ENCODE measurements at regions not wholly inside any gene's neighbourhood (a gene's known extent, or its start where the extent isn't known, plus 50 kb on each side); places are given as distances from the start of the nearest gene placed in this dataset.

DNA sequence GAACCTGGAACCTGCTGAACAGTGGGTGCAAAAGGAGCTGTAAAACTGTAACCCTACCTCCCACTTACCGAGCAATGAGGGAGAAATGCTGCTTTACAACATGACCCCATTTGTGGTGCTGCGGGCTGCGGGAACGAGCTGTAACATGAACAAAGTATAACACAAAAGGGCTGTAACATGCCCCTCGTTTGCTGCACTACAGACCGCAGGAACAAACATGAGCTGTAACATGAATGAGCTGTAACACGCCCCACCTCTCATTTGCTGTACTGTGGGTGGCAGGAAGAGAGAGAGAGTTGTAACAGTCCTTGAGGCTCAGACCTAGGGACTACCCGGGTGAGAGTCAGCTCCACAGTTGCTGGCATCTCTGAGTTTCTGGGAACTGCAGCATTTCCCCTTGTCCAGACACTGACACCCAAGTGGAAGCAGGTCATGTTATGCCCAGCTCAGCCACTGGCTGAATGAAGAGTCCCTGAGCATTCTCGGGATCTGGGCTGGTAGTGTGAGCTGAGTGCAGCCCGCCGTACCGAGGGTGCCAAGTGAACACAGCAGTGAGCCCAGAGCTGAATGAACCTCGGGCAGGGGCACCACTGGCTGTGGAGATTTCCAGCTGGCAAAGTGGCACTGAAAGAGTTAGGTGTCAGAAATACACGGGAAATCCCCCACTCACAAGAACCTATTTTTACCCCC, 1385.3 kb upstream of the SPRY2 start:
- TF ChIP-seq JUN (IDR thresholded peaks at IDR 0.05): no peak
- TF ChIP-seq, protein P1, sequence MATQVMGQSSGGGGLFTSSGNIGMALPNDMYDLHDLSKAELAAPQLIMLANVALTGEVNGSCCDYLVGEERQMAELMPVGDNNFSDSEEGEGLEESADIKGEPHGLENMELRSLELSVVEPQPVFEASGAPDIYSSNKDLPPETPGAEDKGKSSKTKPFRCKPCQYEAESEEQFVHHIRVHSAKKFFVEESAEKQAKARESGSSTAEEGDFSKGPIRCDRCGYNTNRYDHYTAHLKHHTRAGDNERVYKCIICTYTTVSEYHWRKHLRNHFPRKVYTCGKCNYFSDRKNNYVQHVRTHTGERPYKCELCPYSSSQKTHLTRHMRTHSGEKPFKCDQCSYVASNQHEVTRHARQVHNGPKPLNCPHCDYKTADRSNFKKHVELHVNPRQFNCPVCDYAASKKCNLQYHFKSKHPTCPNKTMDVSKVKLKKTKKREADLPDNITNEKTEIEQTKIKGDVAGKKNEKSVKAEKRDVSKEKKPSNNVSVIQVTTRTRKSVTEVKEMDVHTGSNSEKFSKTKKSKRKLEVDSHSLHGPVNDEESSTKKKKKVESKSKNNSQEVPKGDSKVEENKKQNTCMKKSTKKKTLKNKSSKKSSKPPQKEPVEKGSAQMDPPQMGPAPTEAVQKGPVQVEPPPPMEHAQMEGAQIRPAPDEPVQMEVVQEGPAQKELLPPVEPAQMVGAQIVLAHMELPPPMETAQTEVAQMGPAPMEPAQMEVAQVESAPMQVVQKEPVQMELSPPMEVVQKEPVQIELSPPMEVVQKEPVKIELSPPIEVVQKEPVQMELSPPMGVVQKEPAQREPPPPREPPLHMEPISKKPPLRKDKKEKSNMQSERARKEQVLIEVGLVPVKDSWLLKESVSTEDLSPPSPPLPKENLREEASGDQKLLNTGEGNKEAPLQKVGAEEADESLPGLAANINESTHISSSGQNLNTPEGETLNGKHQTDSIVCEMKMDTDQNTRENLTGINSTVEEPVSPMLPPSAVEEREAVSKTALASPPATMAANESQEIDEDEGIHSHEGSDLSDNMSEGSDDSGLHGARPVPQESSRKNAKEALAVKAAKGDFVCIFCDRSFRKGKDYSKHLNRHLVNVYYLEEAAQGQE (IDR thresholded peaks at IDR 0.05): no peak
- TF ChIP-seq RCOR1 (IDR thresholded peaks at IDR 0.05; ENCODE audit: low read depth, low read length): no peak
- TF ChIP-seq, protein P2, sequence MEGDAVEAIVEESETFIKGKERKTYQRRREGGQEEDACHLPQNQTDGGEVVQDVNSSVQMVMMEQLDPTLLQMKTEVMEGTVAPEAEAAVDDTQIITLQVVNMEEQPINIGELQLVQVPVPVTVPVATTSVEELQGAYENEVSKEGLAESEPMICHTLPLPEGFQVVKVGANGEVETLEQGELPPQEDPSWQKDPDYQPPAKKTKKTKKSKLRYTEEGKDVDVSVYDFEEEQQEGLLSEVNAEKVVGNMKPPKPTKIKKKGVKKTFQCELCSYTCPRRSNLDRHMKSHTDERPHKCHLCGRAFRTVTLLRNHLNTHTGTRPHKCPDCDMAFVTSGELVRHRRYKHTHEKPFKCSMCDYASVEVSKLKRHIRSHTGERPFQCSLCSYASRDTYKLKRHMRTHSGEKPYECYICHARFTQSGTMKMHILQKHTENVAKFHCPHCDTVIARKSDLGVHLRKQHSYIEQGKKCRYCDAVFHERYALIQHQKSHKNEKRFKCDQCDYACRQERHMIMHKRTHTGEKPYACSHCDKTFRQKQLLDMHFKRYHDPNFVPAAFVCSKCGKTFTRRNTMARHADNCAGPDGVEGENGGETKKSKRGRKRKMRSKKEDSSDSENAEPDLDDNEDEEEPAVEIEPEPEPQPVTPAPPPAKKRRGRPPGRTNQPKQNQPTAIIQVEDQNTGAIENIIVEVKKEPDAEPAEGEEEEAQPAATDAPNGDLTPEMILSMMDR (IDR thresholded peaks at IDR 0.05): no peak
- no peak for TF ChIP-seq POLR2A (IDR thresholded peaks at IDR 0.05; ENCODE audit: low read length)
- TF ChIP-seq ZNF302 (CRISPR knock-in tag; IDR thresholded peaks at IDR 0.05): no peak
- TF ChIP-seq MAFK (IDR thresholded peaks at IDR 0.05; ENCODE audit: partially characterized antibody): no peak
- no peak for TF ChIP-seq RAD21 (conservative IDR thresholded peaks at IDR 0.05 in 1 of 2, IDR thresholded peaks at IDR 0.05 in 1 of 2)
- no peak for TF ChIP-seq BHLHE40 (IDR thresholded peaks at IDR 0.05; ENCODE audit: low read depth, low read length)

Measured in A549 (cell line).